GM23248 (cell line): ENCODE measurements at regions not wholly inside any gene's neighbourhood (a gene's known extent, or its start where the extent isn't known, plus 50 kb on each side); places are given as distances from the start of the nearest gene placed in this dataset.

Experiments
- EZH2 ChIP-seq: fragments of 200-600 bp; sonication (generic); IDR thresholded peaks from 2 replicates; pipeline ENCODE4 v1.6.1; 2018; ENCODE audit warnings: antibody characterized with exemption, mild to moderate bottlenecking; ENCODE audit not compliant: insufficient read depth, poor library complexity, severe bottlenecking
- EZH2phosphoT487 ChIP-seq: fragments of 200-600 bp; sonication (generic); IDR thresholded peaks from 2 replicates; pipeline ENCODE4 v1.6.1; 2018; ENCODE audit warnings: antibody characterized with exemption, moderate library complexity, mild to moderate bottlenecking, low read depth; ENCODE audit not compliant: insufficient read depth

DNA sequence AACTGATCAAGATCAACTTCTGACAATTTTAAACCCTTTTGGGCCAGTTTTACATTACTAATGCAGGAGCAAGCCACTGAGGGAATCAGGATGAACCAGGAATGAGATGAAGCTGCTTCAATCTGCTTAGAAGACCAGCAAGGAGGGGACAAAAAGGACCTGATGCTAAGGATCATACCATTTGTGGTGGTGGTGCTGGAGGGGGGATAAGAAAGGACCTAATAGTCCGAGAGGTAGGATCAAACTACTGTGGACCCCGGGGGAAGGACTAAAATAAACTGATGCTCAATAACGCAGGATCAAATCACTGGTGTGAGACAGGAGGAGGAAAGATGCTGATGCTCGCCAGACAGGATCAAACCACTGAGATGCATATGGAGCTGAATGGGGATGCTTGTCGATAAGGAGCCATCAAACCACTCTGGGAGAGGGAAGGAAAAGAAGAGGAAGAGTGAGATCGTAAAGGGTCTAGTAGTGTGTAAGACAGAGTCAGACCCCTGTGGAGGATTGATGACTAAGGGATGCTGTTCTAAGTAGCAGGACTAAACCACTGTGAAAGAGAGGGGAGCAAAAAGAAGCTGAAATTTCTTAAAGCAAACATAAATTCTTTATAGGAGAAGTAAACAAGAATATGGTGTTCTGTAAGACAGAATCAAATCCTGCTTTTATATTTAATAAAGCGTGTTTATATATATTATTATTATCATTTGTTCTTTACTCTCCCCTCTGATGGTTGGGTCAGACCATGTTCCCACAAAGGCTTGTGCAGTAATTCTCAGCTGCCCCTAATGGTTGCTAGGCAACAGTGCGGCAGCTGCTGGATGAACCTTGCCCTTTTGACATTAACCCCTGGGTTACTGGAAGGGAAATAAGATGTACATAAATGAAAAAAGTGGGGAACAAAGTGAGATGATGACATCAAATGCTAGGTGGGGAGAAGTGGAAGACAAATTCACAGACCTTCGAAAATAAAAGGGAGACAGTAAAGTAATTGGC is 432.5 kb upstream of the FGF16 start:
- TF ChIP-seq EZH2 = no peak
- no peak for TF ChIP-seq EZH2phosphoT487
